ENCODE measurements at regions not wholly inside any gene's neighbourhood (a gene's known extent, or its start where the extent isn't known, plus 50 kb on each side); places are given as distances from the start of the nearest gene placed in this dataset.

DNA sequence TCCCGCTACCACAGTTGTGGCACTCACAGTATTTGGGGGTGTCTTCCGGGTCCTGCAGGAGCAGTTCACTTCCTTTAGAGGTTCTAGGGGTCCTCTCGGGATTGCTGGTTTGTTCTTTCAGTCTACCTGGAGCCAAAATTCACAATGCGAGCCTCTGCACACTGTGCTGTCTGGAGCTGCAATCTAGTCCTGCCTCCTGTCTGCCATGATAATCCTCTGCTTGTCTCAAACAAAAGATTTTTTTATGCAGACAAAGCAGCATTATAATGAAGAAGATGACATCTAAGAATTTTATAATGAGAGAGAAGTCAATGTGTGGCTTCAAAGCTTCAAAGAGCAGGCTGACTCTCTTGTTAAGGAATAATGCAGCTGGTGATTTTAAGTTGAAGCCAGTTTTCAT lies 975.1 kb upstream of the GYPC start:
- TF ChIP-seq, protein P1, sequence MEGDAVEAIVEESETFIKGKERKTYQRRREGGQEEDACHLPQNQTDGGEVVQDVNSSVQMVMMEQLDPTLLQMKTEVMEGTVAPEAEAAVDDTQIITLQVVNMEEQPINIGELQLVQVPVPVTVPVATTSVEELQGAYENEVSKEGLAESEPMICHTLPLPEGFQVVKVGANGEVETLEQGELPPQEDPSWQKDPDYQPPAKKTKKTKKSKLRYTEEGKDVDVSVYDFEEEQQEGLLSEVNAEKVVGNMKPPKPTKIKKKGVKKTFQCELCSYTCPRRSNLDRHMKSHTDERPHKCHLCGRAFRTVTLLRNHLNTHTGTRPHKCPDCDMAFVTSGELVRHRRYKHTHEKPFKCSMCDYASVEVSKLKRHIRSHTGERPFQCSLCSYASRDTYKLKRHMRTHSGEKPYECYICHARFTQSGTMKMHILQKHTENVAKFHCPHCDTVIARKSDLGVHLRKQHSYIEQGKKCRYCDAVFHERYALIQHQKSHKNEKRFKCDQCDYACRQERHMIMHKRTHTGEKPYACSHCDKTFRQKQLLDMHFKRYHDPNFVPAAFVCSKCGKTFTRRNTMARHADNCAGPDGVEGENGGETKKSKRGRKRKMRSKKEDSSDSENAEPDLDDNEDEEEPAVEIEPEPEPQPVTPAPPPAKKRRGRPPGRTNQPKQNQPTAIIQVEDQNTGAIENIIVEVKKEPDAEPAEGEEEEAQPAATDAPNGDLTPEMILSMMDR (conservative IDR thresholded peaks at IDR 0.05; ENCODE audit: low read length) = no peak
- TF ChIP-seq EZH2phosphoT487 (IDR thresholded peaks at IDR 0.05; ENCODE audit: borderline replicate concordance) = no peak
- Histone ChIP-seq H3K4me2 (ENCODE audit: low read depth, low read length, poor library complexity, severe bottlenecking) (no peak overlapping the region), H3K79me2 (ENCODE audit: insufficient read depth, low read length) (no peaks in the 10 kb centered on the region), H3K36me3 (ENCODE audit: insufficient read depth, low read length) (no peaks in the 10 kb centered on the region), H2AFZ (ENCODE audit: low read length) (no peak overlapping the region), H3K9me2 (replicated peaks; ENCODE audit: low read depth, low read length) (no peaks in the 10 kb centered on the region), H3K27me3 (ENCODE audit: insufficient read depth, low read length, poor library complexity, severe bottlenecking) (no peaks in the 10 kb centered on the region), H3K9me3 (ENCODE audit: insufficient read depth, low read depth, low read length) (no peaks in the 10 kb centered on the region; the same call in 1 of the 2 replicates), H4K20me1 (ENCODE audit: insufficient read depth, low read length, poor library complexity, severe bottlenecking) (no peaks in the 10 kb centered on the region), H3K4me1 (ENCODE audit: insufficient read depth, low read length, poor library complexity, severe bottlenecking) (no peaks in the 10 kb centered on the region), H3K9ac (ENCODE audit: low read depth, low read length, poor library complexity, severe bottlenecking) (no peak overlapping the region), H3K4me3 (ENCODE audit: low read length, poor library complexity, severe bottlenecking) (no peak overlapping the region), H3F3A (ENCODE audit: low read depth) (no peaks in the 10 kb centered on the region)

- no peaks in the 10 kb centered on the region for H3K36me3 ChIP-seq (ENCODE audit: insufficient read depth, low read length)
- no peak overlapping the region for H3K9ac ChIP-seq (ENCODE audit: low read depth, low read length, poor library complexity, severe bottlenecking)
- no peak overlapping the region for H3K4me3 ChIP-seq (ENCODE audit: low read length, poor library complexity, severe bottlenecking)
- no peaks in the 10 kb centered on the region for H4K20me1 ChIP-seq (ENCODE audit: insufficient read depth, low read length, poor library complexity, severe bottlenecking)
- H3K27me3 ChIP-seq (ENCODE audit: insufficient read depth, low read length, poor library complexity, severe bottlenecking) = no peaks in the 10 kb centered on the region
- no peaks in the 10 kb centered on the region for H3K4me1 ChIP-seq (ENCODE audit: insufficient read depth, low read length, poor library complexity, severe bottlenecking)
- no peaks in the 10 kb centered on the region for H3F3A ChIP-seq (ENCODE audit: low read depth)
- H2AFZ ChIP-seq (ENCODE audit: low read length) = no peak overlapping the region
- no peaks in the 10 kb centered on the region; the same call in 1 of the 2 replicates for H3K9me3 ChIP-seq (ENCODE audit: insufficient read depth, low read depth, low read length)
- H3K4me2 ChIP-seq (ENCODE audit: low read depth, low read length, poor library complexity, severe bottlenecking) = no peak overlapping the region
- no peaks in the 10 kb centered on the region for H3K79me2 ChIP-seq (ENCODE audit: insufficient read depth, low read length)
- TF ChIP-seq, protein P1 (conservative IDR thresholded peaks at IDR 0.05; ENCODE audit: low read length) = no peak
- TF ChIP-seq EZH2phosphoT487 (IDR thresholded peaks at IDR 0.05; ENCODE audit: borderline replicate concordance) = no peak
- no peaks in the 10 kb centered on the region for H3K9me2 ChIP-seq (replicated peaks; ENCODE audit: low read depth, low read length)
These were observed 974.4 kb upstream of the GYPC start for GRCh38 chr2:125681576-125681975.

GRCh38 chr2:125681976-125682805 lies 973.8 kb upstream of the GYPC start:
- no peaks in the 10 kb centered on the region for H3K27me3 ChIP-seq (ENCODE audit: insufficient read depth, low read length, poor library complexity, severe bottlenecking)
- H3K9me2 ChIP-seq (replicated peaks; ENCODE audit: low read depth, low read length) = no peaks in the 10 kb centered on the region
- TF ChIP-seq EZH2phosphoT487 (IDR thresholded peaks at IDR 0.05; ENCODE audit: borderline replicate concordance) = no peak
- TF ChIP-seq, protein P1 (conservative IDR thresholded peaks at IDR 0.05; ENCODE audit: low read length) = no peak
- H3K36me3 ChIP-seq (ENCODE audit: insufficient read depth, low read length) = no peaks in the 10 kb centered on the region
- H4K20me1 ChIP-seq (ENCODE audit: insufficient read depth, low read length, poor library complexity, severe bottlenecking) = no peaks in the 10 kb centered on the region
- H2AFZ ChIP-seq (ENCODE audit: low read length) = no peak overlapping the region
- no peaks in the 10 kb centered on the region for H3F3A ChIP-seq (ENCODE audit: low read depth)
- no peak overlapping the region for H3K4me3 ChIP-seq (ENCODE audit: low read length, poor library complexity, severe bottlenecking)
- H3K4me2 ChIP-seq (ENCODE audit: low read depth, low read length, poor library complexity, severe bottlenecking) = no peak overlapping the region
- H3K9me3 ChIP-seq (ENCODE audit: insufficient read depth, low read depth, low read length) = no peaks in the 10 kb centered on the region; the same call in 1 of the 2 replicates
- no peaks in the 10 kb centered on the region for H3K79me2 ChIP-seq (ENCODE audit: insufficient read depth, low read length)
- H3K4me1 ChIP-seq (ENCODE audit: insufficient read depth, low read length, poor library complexity, severe bottlenecking) = no peaks in the 10 kb centered on the region
- no peak overlapping the region for H3K9ac ChIP-seq (ENCODE audit: low read depth, low read length, poor library complexity, severe bottlenecking)

All from Loucy (cell line).